ENCODE measurements at regions not wholly inside any gene's neighbourhood (a gene's known extent, or its start where the extent isn't known, plus 50 kb on each side); places are given as distances from the start of the nearest gene placed in this dataset.
"Not testable (repeated sequence)": the region's sequence is repeated elsewhere in the genome, so short reads cannot be mapped to it uniquely, and the experiment has no call there.

- DNase-seq (ENCODE audit: low read depth) = no peak
Observed at GRCh38 chr6:71056656-71057055, 99.8 kb upstream of the B3GAT2 start.

GRCh38 chr6:71066153-71066552 lies 109.3 kb upstream of the B3GAT2 start:
- no peak for DNase-seq (ENCODE audit: low read depth)

DNA sequence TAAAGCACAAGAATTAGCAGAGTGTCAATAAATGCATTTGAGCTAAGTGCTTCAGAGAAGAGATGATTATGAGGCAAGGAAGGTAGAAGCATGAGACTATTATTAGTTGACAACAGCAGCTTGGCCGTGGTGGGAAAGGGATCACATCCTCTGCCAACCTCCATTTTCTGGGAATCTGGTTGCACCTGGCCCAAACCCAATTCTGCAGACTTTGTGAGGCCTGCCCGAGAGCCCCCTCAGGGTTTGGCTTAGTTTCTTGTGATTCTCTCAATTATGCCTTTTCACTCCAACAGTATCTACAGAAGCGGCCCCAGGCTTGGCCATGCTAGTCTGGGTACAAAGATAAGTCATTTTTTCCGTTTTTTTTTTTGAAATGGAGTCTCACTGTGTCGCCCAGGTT lies 111.0 kb upstream of the B3GAT2 start:
- DNase-seq (ENCODE audit: low read depth) = no peak

GRCh38 chr6:71072508-71072907 lies 115.6 kb upstream of the B3GAT2 start:
- no peak for DNase-seq (ENCODE audit: low read depth)

DNA sequence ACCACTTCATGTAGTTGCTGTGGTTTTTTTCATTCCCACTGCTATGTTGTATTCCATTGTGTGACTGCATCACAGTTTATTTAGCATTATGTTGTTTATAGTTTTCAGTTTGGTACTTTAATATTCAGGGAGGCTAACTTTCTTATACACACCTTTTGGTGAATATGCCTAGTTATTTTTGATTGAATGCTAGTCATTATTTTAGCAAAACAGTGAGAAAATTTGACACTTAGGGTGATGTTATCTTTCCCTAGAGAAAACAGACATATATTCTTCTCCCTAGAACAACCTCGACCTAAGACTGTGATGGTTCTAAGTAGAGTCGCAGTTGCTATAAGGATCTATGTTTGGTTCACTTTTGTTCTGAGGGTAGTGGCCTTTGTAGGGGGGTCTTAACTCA lies 120.8 kb upstream of the B3GAT2 start:
- DNase-seq (ENCODE audit: low read depth) = no peak

DNA sequence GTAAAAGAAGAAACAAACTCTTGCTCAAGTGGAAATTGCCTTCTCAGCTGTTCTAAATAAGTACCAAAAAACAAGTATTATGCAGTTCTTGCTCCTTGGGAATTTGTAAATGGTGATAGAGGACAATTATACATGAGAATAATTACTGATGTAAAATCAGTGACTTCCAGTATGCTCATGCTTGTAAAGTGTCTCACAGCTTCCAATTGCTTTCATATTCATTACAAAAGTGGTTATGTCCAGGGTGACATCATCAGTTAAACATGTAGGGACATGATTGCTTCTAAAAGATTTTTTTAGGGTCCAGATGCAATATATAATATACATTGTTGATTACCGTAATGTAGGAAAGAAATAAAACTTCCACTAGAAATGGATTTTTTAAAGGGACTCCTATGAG lies 122.8 kb upstream of the B3GAT2 start:
- no peak for DNase-seq (ENCODE audit: low read depth)

DNA sequence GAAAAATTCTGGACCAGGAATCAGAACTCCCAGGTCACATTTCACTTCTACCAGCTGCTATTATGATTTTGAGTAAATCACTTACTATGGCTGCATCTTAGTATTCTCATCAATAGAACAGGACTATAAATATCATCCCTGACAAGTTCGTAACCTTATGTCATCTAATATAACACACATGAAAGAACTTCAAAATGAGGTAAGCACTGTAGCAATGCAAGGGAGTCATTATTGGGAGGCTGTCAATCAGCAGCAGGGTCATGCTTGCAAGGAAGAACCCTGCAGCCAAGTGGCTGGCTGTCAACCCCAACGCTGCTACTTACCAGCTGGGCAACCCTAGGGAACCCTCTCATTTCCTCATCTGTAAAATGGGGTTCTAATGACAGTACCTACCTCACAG lies 123.3 kb upstream of the B3GAT2 start:
- DNase-seq (ENCODE audit: low read depth) = no peak

DNA sequence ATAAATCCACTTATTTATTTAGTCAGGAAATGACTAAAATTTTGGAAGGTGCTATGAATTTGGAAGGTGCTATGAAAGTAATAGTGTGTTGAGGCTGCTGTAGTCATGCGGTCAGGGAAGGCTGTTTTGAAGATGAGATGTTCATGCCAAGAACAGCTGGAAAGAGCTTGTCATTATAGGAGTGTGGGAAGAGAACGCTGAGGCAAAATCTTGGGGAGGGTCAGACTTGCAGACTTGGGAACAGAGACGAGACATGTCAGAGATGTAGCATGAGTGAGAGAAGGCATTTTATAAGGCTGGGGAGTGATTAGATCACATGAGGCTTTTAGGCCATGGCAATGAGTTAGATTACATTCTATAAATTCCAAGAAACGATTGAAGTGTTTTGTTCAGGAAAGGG lies 124.0 kb upstream of the B3GAT2 start:
- DNase-seq (ENCODE audit: low read depth) = peak; percentile 1

- no peak for DNase-seq (ENCODE audit: low read depth)
Observed at GRCh38 chr6:71082033-71082650, 125.3 kb upstream of the B3GAT2 start.

GRCh38 chr6:71083308-71083820 lies 126.5 kb upstream of the B3GAT2 start:
- DNase-seq (ENCODE audit: low read depth) = no peak

DNA sequence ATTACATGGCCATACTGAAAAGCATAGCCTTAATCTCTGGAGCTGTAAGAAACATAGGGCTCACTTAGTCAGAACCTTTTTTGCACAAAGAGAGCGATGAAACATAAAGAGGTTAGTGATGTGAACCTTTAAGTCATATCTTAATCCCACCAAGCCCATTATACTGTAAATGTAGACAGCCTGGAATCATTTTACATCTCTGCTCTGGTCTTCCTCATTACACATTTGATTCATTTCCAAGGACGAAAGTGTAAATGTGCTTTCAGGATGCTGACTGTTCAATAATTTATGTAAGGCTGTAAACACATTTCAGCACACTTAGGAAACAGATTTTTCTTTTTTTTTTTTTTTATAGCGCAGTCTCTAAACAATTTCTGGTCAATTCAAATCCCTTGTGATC lies 131.3 kb upstream of the B3GAT2 start:
- no peak for DNase-seq (ENCODE audit: low read depth)

DNA sequence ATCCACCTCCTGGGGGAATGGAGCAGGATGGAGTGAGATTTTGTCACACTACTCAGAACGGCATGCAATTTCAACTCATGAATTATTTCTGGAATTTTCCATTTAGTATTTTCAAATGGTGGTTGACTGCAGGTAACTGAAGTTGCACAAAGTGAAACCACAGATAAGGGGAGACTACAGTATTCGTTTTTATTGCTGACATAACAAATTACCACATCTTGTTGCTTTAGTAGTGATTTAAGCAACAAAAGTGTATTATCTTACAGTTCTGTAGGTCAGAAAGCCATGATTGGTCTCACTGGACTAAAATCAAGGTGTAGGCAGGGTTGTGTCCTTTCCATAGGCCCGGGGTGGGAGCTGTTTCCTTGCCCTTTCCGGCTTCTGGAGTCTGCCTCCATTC lies 133.4 kb upstream of the B3GAT2 start:
- DNase-seq (ENCODE audit: low read depth) = no peak

DNA sequence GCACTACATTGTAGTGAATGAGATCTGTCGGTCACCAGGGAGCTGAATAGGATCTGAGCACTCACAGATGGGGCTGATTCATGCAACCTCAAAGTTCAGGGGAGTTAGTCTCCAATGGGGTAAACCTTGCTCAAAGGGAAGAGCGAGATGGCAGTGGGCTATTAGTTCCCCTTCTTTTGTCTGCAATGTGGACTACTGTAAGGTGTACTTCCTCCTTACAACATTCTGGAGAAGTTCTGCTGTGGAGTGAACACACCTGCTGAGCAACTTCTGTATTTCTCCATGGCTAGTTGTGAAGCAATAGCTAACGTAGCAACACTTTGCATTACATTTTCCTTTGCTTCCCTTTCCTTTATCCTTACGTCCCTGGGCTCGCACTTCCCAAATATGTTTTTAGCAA lies 134.3 kb upstream of the B3GAT2 start:
- DNase-seq (ENCODE audit: low read depth) = no peak

- DNase-seq (ENCODE audit: low read depth) = no peak
Observed at GRCh38 chr6:71091956-71092355, 135.1 kb upstream of the B3GAT2 start.

DNA sequence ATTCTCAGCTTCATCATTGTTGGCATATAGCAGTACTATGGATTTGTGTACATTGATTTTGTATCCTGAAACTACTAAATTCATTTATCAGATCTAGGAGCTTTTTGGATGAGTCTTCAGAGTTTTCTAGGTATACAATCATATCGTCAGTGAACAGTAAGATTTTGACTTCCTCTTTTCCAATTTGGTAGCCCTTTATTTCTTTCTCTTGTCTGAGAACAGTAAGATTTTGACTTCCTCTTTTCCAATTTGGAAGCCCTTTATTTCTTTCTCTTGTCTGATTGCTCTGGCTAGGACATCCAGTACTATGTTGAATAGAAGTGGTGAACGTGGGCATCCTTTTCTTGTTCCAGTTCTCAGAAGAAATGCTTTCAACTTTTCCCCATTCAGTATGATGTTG lies 140.4 kb upstream of the B3GAT2 start:
- DNase-seq (ENCODE audit: low read depth) = not testable (repeated sequence)

DNA sequence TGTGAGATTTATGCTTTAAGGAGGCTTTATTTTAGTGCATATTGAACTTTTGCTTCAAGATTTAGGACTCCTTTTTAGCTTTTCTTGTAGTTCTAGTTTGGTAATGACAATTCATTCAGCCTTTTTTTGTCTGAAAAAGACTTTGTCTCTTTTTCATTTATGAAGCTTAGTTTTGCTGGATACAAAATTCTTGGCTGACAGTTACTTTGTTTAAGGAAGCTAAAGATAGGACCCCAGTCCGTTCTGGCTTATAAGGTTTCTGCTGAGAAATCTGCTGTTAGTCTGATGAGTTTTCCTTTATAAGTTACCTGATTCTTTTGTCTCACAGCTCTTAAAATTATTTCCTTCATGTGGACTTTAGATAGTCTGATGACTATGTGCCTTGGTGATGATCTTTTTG lies 142.8 kb upstream of the B3GAT2 start:
- no peak for DNase-seq (ENCODE audit: low read depth)

GRCh38 chr6:71103130-71103529 lies 146.3 kb upstream of the B3GAT2 start:
- no peak for DNase-seq (ENCODE audit: low read depth)

DNA sequence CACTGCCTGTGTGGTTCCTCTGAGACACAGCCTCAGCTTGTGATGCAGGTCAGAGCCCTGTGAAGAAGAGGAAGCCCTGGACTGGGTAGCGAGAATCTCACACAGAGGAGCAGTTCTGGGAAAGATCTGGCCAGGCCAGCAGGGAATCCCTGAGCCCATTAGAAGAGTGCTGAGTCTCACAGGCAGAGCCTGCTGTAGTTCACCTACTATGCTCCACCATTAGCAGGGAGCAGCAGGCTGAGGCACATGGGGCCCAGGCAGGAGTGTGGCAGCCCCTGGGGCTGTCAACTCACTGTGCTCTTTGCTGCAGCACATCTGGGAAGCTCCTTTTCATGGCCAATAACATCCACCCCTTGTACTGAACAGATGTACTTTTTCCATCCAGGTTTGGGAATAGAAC lies 146.8 kb upstream of the B3GAT2 start:
- DNase-seq (ENCODE audit: low read depth) = no peak

- no peak for DNase-seq (ENCODE audit: low read depth)
Observed at GRCh38 chr6:71106276-71106675, 149.4 kb upstream of the B3GAT2 start.

- DNase-seq (ENCODE audit: low read depth) = peak; percentile 17
Observed at GRCh38 chr6:71107911-71108420, 151.1 kb upstream of the B3GAT2 start.

DNA sequence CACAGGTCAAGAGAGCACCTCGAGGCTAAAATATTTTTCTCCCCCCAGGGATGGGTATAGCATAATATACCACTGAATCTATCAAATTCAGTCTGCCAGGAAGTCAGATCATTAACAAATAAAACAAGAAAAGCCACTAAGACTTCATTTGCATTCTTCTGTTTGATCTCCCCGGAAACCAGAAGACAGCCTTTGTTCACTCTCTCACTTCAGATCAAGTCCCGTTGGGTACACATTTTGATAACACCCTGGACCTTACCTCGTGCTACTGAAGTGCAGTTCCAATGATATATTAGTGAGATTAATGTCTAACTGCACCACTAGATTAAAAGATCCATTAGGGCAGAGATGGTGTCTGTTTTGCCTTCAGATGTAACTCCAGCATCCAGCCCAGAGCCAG lies 157.7 kb upstream of the B3GAT2 start:
- DNase-seq (ENCODE audit: low read depth) = no peak

DNA sequence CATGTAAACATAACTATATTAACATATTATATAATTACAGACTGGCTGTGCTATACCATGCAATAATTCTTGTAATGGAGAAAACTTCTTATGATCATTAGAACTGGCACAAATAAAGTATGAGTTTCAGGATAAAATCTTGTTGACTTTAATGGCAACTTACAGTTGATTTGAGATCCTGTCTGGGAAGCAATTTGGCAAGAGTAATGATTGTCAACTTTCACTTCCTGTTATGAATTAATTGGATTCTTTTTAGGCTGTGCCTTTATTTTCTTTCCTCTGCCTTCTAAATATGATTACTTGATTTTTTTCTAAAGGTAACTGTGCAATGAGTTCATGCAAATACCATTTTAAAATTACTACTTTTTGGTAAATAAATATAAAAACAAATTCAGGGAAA lies 158.1 kb upstream of the B3GAT2 start:
- DNase-seq (ENCODE audit: low read depth) = no peak

- DNase-seq (ENCODE audit: low read depth) = no peak
Observed at GRCh38 chr6:71119560-71119959, 162.7 kb upstream of the B3GAT2 start.

DNA sequence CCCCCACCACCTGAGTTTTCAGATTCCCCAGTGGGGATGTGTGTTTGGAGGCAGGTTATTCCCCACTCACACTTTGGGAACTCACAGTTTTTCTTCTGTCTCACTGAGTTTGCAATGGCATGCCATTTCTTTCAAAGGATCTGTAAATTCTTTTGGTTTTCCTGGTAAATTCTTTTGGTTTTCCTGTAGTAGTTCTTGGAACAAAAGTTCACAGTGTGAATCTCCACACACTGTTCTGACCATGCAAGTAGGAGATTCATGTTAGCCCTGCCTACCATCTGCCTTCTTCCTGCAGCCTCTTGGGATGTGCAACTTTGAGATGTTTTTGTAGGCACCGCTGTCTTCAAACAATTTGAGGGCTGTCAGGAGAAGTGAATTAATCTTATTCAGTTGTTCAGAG lies 165.6 kb upstream of the OGFRL1 start:
- no peak for DNase-seq (ENCODE audit: low read depth)
